HG02852 (cell line): ENCODE measurements at regions not wholly inside any gene's neighbourhood (a gene's known extent, or its start where the extent isn't known, plus 50 kb on each side); places are given as distances from the start of the nearest gene placed in this dataset.

Experiments used
- ATAC-seq: cut with Tn5 transposase; IDR thresholded peaks from one replicate; pipeline ENCODE4 v1.9.1; 2021; ENCODE audit warnings: mild to moderate bottlenecking, moderate library complexity; ENCODE audit not compliant: unreplicated experiment

- ATAC-seq: no peak
Observed at GRCh38 chr4:125140966-125141495, 173.7 kb upstream of the FAT4 start.

GRCh38 chr4:125135652-125136051 is 179.1 kb upstream of the FAT4 start:
- no peak for ATAC-seq

- no peak for ATAC-seq
Observed at GRCh38 chr4:125132729-125133128, 182.0 kb upstream of the FAT4 start.

- ATAC-seq: no peak
Observed at GRCh38 chr4:125131891-125132680, 182.7 kb upstream of the FAT4 start.

GRCh38 chr4:125125276-125125675 is 189.5 kb upstream of the FAT4 start:
- ATAC-seq: no peak

- ATAC-seq: no peak
Observed at GRCh38 chr4:125123570-125124109, 191.1 kb upstream of the FAT4 start.

DNA sequence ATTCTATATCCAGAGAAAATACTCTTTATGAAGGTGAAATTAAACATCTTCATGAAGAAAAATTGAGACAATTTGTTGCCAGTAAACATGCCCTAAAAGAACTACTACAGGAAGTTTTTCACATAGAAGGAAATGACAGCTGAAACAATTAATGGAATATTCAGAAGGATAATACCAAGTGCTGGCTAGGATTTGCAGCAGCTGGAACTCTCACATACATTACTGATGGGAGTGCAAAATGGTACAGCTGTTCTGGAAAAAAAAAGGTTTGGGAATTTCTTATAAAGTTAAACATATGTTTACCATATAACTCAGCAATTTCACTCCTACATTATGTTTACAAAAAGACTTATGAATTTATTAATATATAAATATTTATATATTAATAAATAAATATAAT is 193.2 kb upstream of the FAT4 start:
- ATAC-seq: no peak

GRCh38 chr4:125116431-125116830 is 198.3 kb upstream of the FAT4 start:
- no peak for ATAC-seq

DNA sequence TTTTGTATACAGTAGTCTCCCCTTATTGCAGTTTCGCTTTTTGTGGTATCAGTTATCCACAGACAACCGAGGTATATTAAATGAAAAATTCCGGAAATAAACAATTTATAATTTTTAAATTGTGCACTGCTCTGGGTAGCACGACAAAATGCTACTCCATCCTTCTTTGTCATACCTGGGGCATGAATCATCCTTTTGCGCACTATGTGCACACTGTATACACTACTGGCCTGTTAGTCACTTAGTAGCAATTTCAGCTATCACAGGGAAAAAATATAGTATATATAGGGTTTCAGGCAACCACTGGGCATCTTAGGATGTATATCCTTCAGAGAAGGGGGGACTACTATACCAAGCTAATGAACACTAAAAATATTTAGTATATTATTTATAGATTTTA is 198.8 kb upstream of the FAT4 start:
- ATAC-seq: no peak

DNA sequence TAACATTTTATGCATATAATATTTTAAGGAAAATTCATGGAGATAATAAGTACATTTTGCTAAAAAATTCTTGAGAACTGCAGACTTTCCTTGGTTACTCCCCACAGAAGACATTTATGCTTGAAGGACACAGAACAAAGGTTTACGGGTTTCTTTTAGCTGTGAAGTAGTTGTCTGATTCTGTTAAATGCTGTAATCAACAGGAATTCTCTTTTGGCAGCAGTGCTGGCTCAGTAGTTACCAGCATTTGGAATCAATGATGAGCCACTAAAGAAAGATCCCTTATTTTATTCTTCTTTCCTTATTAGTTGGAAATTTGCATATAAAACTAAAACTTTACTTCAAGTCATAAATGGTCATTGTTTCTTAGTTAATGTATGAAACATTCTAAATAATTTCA is 199.3 kb upstream of the FAT4 start:
- ATAC-seq: no peak

DNA sequence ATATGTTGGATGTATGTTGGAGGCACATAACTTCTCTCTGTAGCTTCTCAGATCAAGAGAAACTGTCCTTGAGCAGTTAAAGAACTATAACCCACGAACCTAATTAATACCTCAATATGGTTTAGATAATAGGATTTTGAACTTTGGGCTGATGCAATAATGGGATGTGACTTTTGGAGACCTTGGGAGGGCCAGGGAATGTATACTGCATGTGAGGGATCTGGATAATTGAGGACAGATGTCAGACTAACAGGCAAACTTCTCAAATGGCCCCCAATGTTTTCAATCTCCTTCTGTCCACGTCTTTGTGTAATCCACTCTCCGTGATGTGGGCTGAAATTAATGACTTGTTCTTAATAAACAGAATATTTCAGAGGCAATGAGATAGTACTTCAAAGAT is 202.2 kb upstream of the FAT4 start:
- no peak for ATAC-seq

DNA sequence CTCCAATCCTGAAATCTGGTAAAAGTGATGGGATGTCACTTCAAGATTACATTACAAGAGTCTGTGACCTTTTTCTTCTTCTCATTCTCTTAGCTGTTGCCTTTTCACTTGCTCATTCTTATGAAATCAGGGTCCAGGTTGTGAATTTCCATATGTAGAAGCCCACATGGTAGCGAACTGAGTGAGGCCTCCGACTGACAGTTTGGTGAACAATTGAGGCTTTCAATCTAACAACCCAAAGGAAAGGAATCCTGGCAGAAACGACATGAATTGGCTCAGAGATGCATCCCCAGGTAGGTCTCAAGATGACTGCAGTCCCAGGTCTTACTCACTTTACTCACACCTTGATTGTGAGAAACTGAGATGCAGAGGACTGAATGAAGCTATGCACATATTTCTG is 203.4 kb upstream of the FAT4 start:
- no peak for ATAC-seq

DNA sequence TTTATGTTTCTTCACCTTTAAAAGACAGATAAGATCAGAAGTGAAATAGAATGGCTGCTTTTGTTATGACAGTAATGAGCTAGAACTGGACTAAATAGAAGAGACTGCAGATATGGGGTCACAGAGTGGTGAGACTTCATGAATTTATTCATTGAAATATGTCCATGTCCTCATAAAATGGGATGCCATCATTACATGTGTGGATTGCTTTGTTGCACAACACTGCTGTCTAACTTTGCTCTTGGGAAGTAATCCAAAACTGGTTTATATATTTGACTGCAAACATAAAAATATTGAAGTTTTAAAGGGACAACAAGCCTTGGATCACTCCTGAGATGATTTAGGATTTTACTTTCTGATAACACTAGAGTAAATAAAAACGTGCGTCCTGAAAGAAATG is 209.2 kb upstream of the FAT4 start:
- no peak for ATAC-seq

DNA sequence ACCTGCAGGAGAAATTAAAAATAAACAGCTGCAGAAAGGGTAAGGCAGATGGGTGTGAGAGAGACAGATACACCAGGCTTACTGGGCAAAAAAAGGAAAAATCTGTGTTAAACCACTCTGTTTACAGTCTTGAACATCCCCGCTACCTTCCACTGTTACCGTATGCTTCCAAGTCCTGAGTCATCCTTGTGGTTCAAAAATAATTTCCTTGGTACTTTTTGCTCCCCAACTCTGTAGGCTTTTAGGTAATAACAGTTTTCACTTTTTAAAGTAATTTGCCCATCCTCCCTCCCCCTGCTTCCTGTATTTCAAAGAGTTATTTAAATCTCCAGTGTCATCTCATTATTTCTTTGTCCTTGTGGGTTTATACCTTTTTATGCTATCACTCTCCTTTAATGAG is 210.1 kb upstream of the FAT4 start:
- ATAC-seq: no peak

GRCh38 chr4:125101719-125102118 is 213.0 kb upstream of the FAT4 start:
- ATAC-seq: no peak

GRCh38 chr4:125097729-125098128 is 217.0 kb upstream of the FAT4 start:
- ATAC-seq: no peak

GRCh38 chr4:125096662-125097061 is 218.1 kb upstream of the FAT4 start:
- ATAC-seq: no peak

DNA sequence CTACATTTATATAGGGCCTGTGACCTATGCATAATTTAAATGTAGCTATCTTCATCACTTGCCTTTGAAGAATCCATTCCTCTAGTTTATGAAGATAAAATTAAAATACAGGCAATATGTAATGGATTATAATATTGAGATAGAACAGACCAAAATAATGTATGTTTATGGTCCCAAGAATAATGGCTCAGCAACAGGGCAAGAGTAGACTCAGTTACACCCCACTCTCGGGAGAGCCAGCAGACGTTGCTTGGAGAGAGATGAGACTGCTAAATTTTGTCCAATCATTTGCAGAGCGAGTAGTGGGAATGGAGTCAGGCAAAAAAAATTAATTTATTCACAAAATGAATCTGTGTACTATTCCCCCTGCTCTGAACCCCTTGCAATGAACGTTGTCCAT is 223.2 kb upstream of the FAT4 start:
- no peak for ATAC-seq

DNA sequence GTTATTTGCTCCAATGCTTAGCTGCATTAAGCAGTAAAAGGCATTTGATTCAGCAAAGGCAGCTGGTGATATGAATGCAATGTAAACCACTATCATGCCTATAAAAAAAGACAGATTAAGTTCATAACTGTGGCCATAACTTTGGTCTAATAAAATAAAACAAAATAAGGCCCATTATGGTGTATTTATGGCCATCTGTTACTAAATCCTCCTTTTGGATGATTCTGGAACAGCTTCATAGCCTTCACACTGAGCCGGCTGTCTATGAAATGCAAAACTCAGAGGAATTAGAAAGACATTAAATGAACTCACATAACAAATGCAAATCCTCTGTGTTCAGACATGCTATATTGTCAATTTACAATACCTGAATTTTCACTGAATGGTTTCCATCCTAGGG is 223.7 kb upstream of the FAT4 start:
- no peak for ATAC-seq

- no peak for ATAC-seq
Observed at GRCh38 chr4:125084608-125085007, 230.1 kb upstream of the FAT4 start.

- no peak for ATAC-seq
Observed at GRCh38 chr4:125082729-125083417, 231.9 kb upstream of the FAT4 start.

GRCh38 chr4:125072269-125072668 is 242.5 kb upstream of the FAT4 start:
- ATAC-seq: no peak
